ENCODE measurements at regions not wholly inside any gene's neighbourhood (a gene's known extent, or its start where the extent isn't known, plus 50 kb on each side); places are given as distances from the start of the nearest gene placed in this dataset.

DNA sequence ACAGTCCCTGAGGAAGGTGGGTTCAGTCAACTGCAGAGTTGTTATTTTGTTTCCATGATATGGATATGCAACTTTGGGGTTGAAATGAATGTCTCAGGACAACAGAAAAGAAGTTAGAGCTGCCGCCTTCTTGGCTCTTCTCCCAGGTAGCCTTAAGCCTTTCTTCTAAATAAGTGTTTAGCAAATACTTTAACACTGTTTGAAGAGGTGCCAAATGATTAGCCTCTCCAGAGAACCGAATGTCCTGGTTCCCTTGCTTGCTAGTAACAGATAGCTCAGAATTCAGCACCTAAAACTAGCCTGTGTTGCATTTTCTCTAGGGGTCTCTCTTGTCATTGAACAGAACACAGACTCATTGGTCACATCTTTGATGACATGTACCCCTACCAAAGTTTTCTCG is 127.7 kb upstream of the PIK3R1 start:
- TF ChIP-seq, protein P1, sequence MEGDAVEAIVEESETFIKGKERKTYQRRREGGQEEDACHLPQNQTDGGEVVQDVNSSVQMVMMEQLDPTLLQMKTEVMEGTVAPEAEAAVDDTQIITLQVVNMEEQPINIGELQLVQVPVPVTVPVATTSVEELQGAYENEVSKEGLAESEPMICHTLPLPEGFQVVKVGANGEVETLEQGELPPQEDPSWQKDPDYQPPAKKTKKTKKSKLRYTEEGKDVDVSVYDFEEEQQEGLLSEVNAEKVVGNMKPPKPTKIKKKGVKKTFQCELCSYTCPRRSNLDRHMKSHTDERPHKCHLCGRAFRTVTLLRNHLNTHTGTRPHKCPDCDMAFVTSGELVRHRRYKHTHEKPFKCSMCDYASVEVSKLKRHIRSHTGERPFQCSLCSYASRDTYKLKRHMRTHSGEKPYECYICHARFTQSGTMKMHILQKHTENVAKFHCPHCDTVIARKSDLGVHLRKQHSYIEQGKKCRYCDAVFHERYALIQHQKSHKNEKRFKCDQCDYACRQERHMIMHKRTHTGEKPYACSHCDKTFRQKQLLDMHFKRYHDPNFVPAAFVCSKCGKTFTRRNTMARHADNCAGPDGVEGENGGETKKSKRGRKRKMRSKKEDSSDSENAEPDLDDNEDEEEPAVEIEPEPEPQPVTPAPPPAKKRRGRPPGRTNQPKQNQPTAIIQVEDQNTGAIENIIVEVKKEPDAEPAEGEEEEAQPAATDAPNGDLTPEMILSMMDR (IDR thresholded peaks at IDR 0.05) = no peak
- no peak for TF ChIP-seq POLR2A (IDR thresholded peaks at IDR 0.05)

Data from uterus (tissue), 2 donors.